Colonic mucosa (tissue), 4 donors: ENCODE measurements at regions not wholly inside any gene's neighbourhood (a gene's known extent, or its start where the extent isn't known, plus 50 kb on each side); places are given as distances from the start of the nearest gene placed in this dataset.

Experiments used
- DNase-seq: peaks from one replicate; pipeline ENCODE4 v3.0.0-alpha.2; 2020
- H3K27ac ChIP-seq: fragments of 200-600 bp; one replicate; pipeline ENCODE4 v1.8.0; 2021
- H3K27me3 ChIP-seq: fragments of 200-600 bp; one replicate; pipeline ENCODE4 v1.8.0; 2021
- H3K36me3 ChIP-seq: fragments of 200-600 bp; one replicate; pipeline ENCODE4 v1.8.0; 2021
- H3K4me1 ChIP-seq: fragments of 200-600 bp; one replicate; pipeline ENCODE4 v1.8.0; 2021; ENCODE audit warnings: mild to moderate bottlenecking
- H3K4me3 ChIP-seq: fragments of 200-600 bp; one replicate; pipeline ENCODE4 v1.8.0; 2021
- H3K9ac ChIP-seq, 2 donors: one replicate each; pipeline ENCODE4 v1.7.0; 2013; ENCODE audit warnings: control low read depth in 2 of 2, low read depth in 2 of 2, low read length in 2 of 2
- H3K9me3 ChIP-seq: fragments of 200-600 bp; one replicate; pipeline ENCODE4 v1.8.0; 2021
- CTCF ChIP-seq: fragments of 200-600 bp; IDR thresholded peaks from one replicate; pipeline ENCODE4 v1.8.0; 2022; ENCODE audit warnings: antibody characterized with exemption, mild to moderate bottlenecking
- intact Hi-C: fragments of 100-400 bp; cut with DNase I; formaldehyde crosslinking; loops from one replicate; pipeline ENCODE4 v1.14.1; 2022
- donor health status: healthy.
- donor health status: DM: no; HTN: no; CAD: no.
- donor health status: DM: no; HTN: no; CAD: no.

GRCh38 chr11:116082256-116082655, 578.0 kb upstream of the CADM1 start:
- Histone ChIP-seq H3K4me1 (no peaks in the 10 kb centered on the region), H3K27me3 (no peaks in the 10 kb centered on the region), H3K27ac (no peak overlapping the region), H3K9me3 (no peaks in the 10 kb centered on the region), H3K4me3 (no peak overlapping the region), H3K9ac (no peak overlapping the region), H3K36me3 (no peaks in the 10 kb centered on the region)
- no peak for TF ChIP-seq CTCF
- DNase-seq = no peak
- intact Hi-C loops = no loop called here

GRCh38 chr11:116079580-116079979, 575.4 kb upstream of the CADM1 start:
- no peaks in the 10 kb centered on the region for H3K4me1 ChIP-seq
- no peaks in the 10 kb centered on the region for H3K36me3 ChIP-seq
- no peaks in the 10 kb centered on the region for H3K9me3 ChIP-seq
- no peak overlapping the region for H3K27ac ChIP-seq
- intact Hi-C loops = no loop called here
- no peak for TF ChIP-seq CTCF
- no peak overlapping the region for H3K9ac ChIP-seq
- no peak overlapping the region for H3K4me3 ChIP-seq
- H3K27me3 ChIP-seq = no peaks in the 10 kb centered on the region
- DNase-seq = no peak

- Histone ChIP-seq H3K27me3 (no peaks in the 10 kb centered on the region), H3K9me3 (no peaks in the 10 kb centered on the region), H3K9ac (no peak overlapping the region), H3K4me1 (no peaks in the 10 kb centered on the region), H3K4me3 (no peak overlapping the region), H3K27ac (no peak overlapping the region), H3K36me3 (no peaks in the 10 kb centered on the region)
- TF ChIP-seq CTCF = no peak
- no peak for DNase-seq
- intact Hi-C loops = no loop called here
Observed at GRCh38 chr11:116078101-116078591, 573.9 kb upstream of the CADM1 start.

GRCh38 chr11:116077092-116077491, 572.9 kb upstream of the CADM1 start:
- Histone ChIP-seq H3K9ac (no peak overlapping the region), H3K36me3 (no peaks in the 10 kb centered on the region), H3K9me3 (no peaks in the 10 kb centered on the region), H3K27me3 (no peaks in the 10 kb centered on the region), H3K27ac (no peak overlapping the region), H3K4me3 (no peak overlapping the region), H3K4me1 (no peaks in the 10 kb centered on the region)
- intact Hi-C loops = no loop called here
- TF ChIP-seq CTCF = no peak
- DNase-seq = no peak

- Histone ChIP-seq H3K27ac (no peak overlapping the region), H3K27me3 (no peaks in the 10 kb centered on the region), H3K36me3 (no peaks in the 10 kb centered on the region), H3K9me3 (no peaks in the 10 kb centered on the region), H3K9ac (no peak overlapping the region), H3K4me3 (no peak overlapping the region), H3K4me1 (no peaks in the 10 kb centered on the region)
- TF ChIP-seq CTCF = no peak
- DNase-seq = no peak
- intact Hi-C loops = no loop called here
Observed at GRCh38 chr11:116073854-116074837, 569.9 kb upstream of the CADM1 start.
